Omental fat pad (tissue), 3 donors: ENCODE measurements at regions not wholly inside any gene's neighbourhood (a gene's known extent, or its start where the extent isn't known, plus 50 kb on each side); places are given as distances from the start of the nearest gene placed in this dataset.

Experiments
- ATAC-seq: fragments of 150-250 bp; one replicate; pipeline ENCODE4 v1.9.1; 2016; ENCODE audit warnings: mild to moderate bottlenecking, moderate library complexity; ENCODE audit not compliant: low FRiP score
- DNase-seq: peaks from one replicate; pipeline ENCODE4 v3.0.0-alpha.2; 2019; ENCODE audit warnings: low spot score
- CTCF ChIP-seq, 3 donors: fragments of 450-650 bp; IDR thresholded peaks; one replicate each; pipeline ENCODE4 v1.5.1; 2016 to 2017; ENCODE audit warnings: antibody characterized with exemption in 3 of 3, mild to moderate bottlenecking in 3 of 3, moderate library complexity in 2 of 3

- no peak for TF ChIP-seq CTCF (IDR thresholded peaks at IDR 0.05)
- DNase-seq (no peak), ATAC-seq (no peak)
These were observed 120.0 kb downstream of the KCNA5 start for GRCh38 chr12:5163661-5164060.

- no peak for ATAC-seq
- DNase-seq, result no peak
- TF ChIP-seq CTCF (IDR thresholded peaks at IDR 0.05), result no peak
These were observed 121.8 kb downstream of the KCNA5 start for GRCh38 chr12:5165296-5165970.

- ATAC-seq (peak; percentile 14), DNase-seq (no peak)
- TF ChIP-seq CTCF (IDR thresholded peaks at IDR 0.05), result no peak
These were observed 123.3 kb downstream of the KCNA5 start for GRCh38 chr12:5166976-5167375.

GRCh38 chr12:5168148-5168547, 124.5 kb downstream of the KCNA5 start:
- DNase-seq (no peak), ATAC-seq (no peak)
- TF ChIP-seq CTCF (IDR thresholded peaks at IDR 0.05), result no peak

- DNase-seq, result no peak
- no peak for TF ChIP-seq CTCF (IDR thresholded peaks at IDR 0.05)
- no peak for ATAC-seq
These were observed 127.2 kb downstream of the KCNA5 start for GRCh38 chr12:5170844-5171243.

- TF ChIP-seq CTCF (IDR thresholded peaks at IDR 0.05), result no peak
- no peak for ATAC-seq
- DNase-seq, result no peak
These were observed 128.0 kb downstream of the KCNA5 start for GRCh38 chr12:5171701-5172100.

GRCh38 chr12:5172886-5173285, 129.2 kb downstream of the KCNA5 start:
- DNase-seq (no peak), ATAC-seq (no peak)
- TF ChIP-seq CTCF (IDR thresholded peaks at IDR 0.05), result no peak
